NT2/D1 (cell line): ENCODE measurements at regions not wholly inside any gene's neighbourhood (a gene's known extent, or its start where the extent isn't known, plus 50 kb on each side); places are given as distances from the start of the nearest gene placed in this dataset.

Experiments used
- SUZ12 ChIP-seq: IDR thresholded peaks from 2 replicates; pipeline ENCODE4 v1.6.1; 2011; ENCODE audit not compliant: insufficient read length, insufficient read depth; ENCODE audit errors: extremely low read depth
- ZNF274 ChIP-seq: IDR thresholded peaks from 2 replicates; pipeline ENCODE4 v1.6.1; 2011; ENCODE audit warnings: mild to moderate bottlenecking, low read depth, low read length

GRCh38 chr15:31434275-31434587 is 107.6 kb downstream of the KLF13 start:
- no peak for TF ChIP-seq ZNF274
- no peak for TF ChIP-seq SUZ12
